ENCODE measurements at regions not wholly inside any gene's neighbourhood (a gene's known extent, or its start where the extent isn't known, plus 50 kb on each side); places are given as distances from the start of the nearest gene placed in this dataset.

DNA sequence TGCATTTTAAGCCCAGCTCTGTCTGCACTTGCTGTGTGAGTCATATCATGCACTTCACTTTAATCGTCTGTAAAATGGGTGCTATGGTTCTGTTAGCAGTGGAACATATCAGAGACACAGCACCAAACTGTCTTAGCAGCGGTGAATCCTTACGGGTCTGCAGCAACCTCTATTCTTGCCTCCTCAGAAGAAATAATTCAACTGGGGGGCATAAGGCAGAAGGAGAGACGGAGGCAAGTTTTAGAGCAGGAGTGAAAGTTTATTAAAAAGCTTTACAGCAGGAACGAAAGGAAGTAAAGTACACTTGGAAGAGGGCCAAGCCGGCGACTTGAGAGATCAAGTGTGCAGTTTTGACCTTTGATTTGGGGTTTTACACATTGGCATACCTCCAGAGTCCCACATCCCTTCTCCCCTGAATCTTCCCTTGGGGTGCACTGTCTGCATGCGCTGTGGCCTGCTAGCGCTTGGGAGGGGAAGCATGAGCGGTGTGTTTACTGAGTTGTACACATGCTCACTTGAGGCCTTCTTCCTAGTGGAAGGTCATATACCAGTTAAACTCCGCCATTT, 109.8 kb downstream of the DDX1 start:
- DNase-seq (ENCODE audit: low read depth): no peak
- no peak overlapping the region for H3K4me3 ChIP-seq (ENCODE audit: control insufficient read depth, low read depth, low read length)
- TF ChIP-seq CTCF (conservative IDR thresholded peaks at IDR 0.05; ENCODE audit: control insufficient read depth, insufficient read depth, low read depth, low read length): no peak

- DNase-seq (ENCODE audit: low read depth): no peak
- H3K4me3 ChIP-seq (ENCODE audit: control insufficient read depth, low read depth, low read length): no peak overlapping the region
- TF ChIP-seq CTCF (conservative IDR thresholded peaks at IDR 0.05; ENCODE audit: control insufficient read depth, insufficient read depth, low read depth, low read length): no peak
Observed at GRCh38 chr2:15701991-15702390, 110.3 kb downstream of the DDX1 start.

GRCh38 chr2:15702452-15702851, 110.8 kb downstream of the DDX1 start:
- no peak for TF ChIP-seq CTCF (conservative IDR thresholded peaks at IDR 0.05; ENCODE audit: control insufficient read depth, insufficient read depth, low read depth, low read length)
- H3K4me3 ChIP-seq (ENCODE audit: control insufficient read depth, low read depth, low read length): no peak overlapping the region
- DNase-seq (ENCODE audit: low read depth): no peak

DNA sequence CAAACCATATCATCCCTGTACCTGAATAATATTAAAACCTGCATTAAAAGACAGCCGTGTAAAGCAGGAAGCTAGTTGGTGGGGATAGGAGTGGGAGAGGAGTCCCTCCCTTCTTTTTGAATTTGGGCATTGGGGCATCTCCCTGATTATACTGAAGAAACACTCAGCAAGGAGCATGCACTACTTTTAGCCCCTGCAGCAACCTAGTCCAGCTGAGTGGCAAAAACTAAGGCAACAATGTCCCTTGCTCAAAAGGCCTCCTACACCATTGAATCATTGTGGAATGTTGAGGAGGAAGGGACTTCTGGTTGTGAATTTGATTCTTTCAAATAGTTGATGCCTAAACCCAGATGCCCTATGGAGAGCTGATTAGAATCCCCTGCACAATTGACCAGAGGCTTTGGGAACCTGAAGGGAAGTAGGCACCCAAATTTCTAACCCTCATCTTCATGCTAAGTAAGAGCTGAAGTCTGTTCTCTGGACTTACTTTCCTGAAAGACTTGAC, 111.7 kb downstream of the DDX1 start:
- TF ChIP-seq CTCF (conservative IDR thresholded peaks at IDR 0.05; ENCODE audit: control insufficient read depth, insufficient read depth, low read depth, low read length): no peak
- no peak overlapping the region for H3K4me3 ChIP-seq (ENCODE audit: control insufficient read depth, low read depth, low read length)
- DNase-seq (ENCODE audit: low read depth): no peak

DNA sequence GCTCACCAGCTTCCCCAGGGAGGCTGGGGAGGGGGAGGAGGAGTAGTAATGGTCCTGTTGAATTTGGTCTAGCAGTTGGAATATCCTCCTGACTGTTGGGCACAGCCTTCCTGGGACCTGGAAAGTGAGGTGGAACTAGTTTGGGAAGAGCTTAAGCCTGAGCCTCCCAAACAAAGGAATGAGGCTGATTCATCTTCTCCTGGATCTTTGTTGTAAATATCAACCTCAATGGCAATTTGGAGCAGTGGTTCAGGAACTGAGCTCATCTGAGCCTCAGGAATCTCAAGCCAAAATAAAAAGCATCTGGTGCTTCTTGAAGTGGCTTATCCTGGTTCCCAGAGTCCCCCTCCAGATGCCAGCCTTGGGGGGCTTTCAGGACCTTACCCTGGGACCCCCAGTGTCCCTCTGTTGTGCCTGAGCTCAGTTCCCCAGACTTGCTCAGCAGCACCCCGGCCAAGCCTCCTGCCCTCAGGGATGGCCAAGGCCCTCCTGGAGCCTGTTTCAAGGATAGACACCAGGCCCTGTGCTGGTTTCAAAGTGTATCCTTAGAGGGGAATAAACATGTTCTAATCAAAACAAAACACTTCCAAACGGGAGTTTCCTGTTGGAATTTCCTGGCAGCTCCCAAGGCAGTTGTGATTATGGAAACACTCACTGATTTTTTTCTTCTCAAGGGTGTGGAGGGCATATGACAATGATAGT, 112.6 kb downstream of the DDX1 start:
- H3K4me3 ChIP-seq (ENCODE audit: control insufficient read depth, low read depth, low read length): no peak overlapping the region
- TF ChIP-seq CTCF (conservative IDR thresholded peaks at IDR 0.05; ENCODE audit: control insufficient read depth, insufficient read depth, low read depth, low read length): no peak
- no peak for DNase-seq (ENCODE audit: low read depth)

GRCh38 chr2:15704788-15705115, 113.1 kb downstream of the DDX1 start:
- DNase-seq (ENCODE audit: low read depth): no peak
- TF ChIP-seq CTCF (conservative IDR thresholded peaks at IDR 0.05; ENCODE audit: control insufficient read depth, insufficient read depth, low read depth, low read length): no peak
- H3K4me3 ChIP-seq (ENCODE audit: control insufficient read depth, low read depth, low read length): no peak overlapping the region
